ENCODE measurements at regions not wholly inside any gene's neighbourhood (a gene's known extent, or its start where the extent isn't known, plus 50 kb on each side); places are given as distances from the start of the nearest gene placed in this dataset.
A peak's percentile ranks its signal among the peaks of the same experiment; 100 is the strongest.

- peak; percentile 17 for DNase-seq (ENCODE audit: low spot score)
Measured at GRCh38 chr14:51780741-51781140, 79.7 kb upstream of the GNG2 start.

- DNase-seq (ENCODE audit: low spot score) = no peak
Measured at GRCh38 chr14:51781381-51781780, 79.0 kb upstream of the GNG2 start.

GRCh38 chr14:51782435-51782834, 78.0 kb upstream of the GNG2 start:
- DNase-seq (ENCODE audit: low spot score) = no peak

GRCh38 chr14:51783765-51784164, 76.6 kb upstream of the GNG2 start:
- DNase-seq (ENCODE audit: low spot score) = no peak

- no peak for DNase-seq (ENCODE audit: low spot score)
Measured at GRCh38 chr14:51784466-51784865, 75.9 kb upstream of the GNG2 start.

GRCh38 chr14:51786227-51786626, 74.2 kb upstream of the GNG2 start:
- no peak for DNase-seq (ENCODE audit: low spot score)

GRCh38 chr14:51787352-51787751, 73.1 kb upstream of the GNG2 start:
- DNase-seq (ENCODE audit: low spot score) = no peak

- DNase-seq (ENCODE audit: low spot score) = no peak
Measured at GRCh38 chr14:51789114-51789513, 71.3 kb upstream of the GNG2 start.

- no peak for DNase-seq (ENCODE audit: low spot score)
Measured at GRCh38 chr14:51789596-51789995, 70.8 kb upstream of the GNG2 start.

GRCh38 chr14:51792809-51793208, 67.6 kb upstream of the GNG2 start:
- no peak for DNase-seq (ENCODE audit: low spot score)

GRCh38 chr14:51805541-51805940, 54.9 kb upstream of the GNG2 start:
- no peak for DNase-seq (ENCODE audit: low spot score)

- no peak for DNase-seq (ENCODE audit: low spot score)
Measured at GRCh38 chr14:51806026-51807023, 54.1 kb upstream of the GNG2 start.

GRCh38 chr14:51807356-51807755, 53.1 kb upstream of the GNG2 start:
- no peak for DNase-seq (ENCODE audit: low spot score)
